ENCODE measurements at regions not wholly inside any gene's neighbourhood (a gene's known extent, or its start where the extent isn't known, plus 50 kb on each side); places are given as distances from the start of the nearest gene placed in this dataset.

DNA sequence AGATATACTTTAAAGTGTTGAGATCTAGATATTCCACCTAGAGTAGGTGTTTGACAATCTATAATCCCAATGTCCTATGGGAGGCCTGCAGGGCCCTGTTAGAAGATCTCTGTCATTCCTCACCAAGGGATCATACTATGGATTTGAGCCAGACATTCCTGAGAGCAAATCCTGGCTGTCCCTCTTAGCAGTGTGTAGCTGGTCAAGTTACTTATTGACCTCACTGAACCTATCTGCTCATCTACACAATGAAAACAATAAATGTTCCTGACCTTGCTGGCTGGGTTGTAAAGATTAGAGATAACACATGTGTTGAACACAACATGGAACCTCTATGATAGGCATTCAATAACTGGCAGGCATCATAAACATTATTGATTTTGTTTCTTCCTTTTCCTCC lies 265.6 kb upstream of the ATP11B start:
- in situ Hi-C loops (cut with HindIII; ENCODE audit: low pct_unique_long_range_greater_than_20kb, low sequenced_read_pairs): no loop called here
- DNase-seq (ENCODE audit: low read depth, low spot score): no peak

DNA sequence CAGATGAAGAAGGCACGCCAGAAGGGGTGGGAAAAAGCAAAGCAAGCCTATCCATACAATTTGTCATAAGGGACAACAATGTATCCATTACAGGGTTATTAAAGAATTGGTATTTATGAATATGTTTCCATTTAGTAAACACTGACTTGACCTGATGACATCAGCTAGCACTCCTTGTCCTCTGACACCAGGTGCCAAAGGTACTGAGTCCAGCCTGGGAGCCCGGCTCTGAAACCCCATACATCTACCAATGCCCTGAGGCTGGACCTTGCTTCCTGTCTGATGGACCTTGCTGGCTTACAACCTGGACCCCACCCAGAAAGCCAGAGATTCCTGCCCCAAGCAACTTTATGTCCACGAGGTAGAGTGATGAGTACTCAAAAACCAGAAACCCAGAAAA lies 263.0 kb upstream of the ATP11B start:
- in situ Hi-C loops (cut with HindIII; ENCODE audit: low pct_unique_long_range_greater_than_20kb, low sequenced_read_pairs): no loop called here
- no peak for DNase-seq (ENCODE audit: low read depth, low spot score)

DNA sequence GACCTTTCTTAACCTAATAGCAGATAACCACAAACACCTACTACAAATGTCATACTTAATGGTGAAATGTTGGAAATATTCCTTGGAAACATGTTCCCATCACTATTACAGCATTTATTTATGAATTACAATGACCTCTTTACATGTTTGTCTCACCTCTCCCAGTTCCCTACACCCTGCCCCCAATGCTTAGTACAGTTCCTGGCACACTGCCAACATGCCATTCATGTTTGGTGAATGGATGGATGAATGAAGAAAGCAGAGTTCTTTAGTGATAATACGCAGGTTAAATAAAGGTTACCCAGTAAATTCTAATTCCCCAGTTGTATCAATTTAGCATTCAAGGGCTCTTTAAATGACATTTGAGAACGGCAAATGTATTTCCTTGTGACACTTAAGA lies 259.9 kb upstream of the ATP11B start:
- peak; percentile 22 for DNase-seq (ENCODE audit: low read depth, low spot score)
- in situ Hi-C loops (cut with HindIII; ENCODE audit: low pct_unique_long_range_greater_than_20kb, low sequenced_read_pairs): no loop called here

DNA sequence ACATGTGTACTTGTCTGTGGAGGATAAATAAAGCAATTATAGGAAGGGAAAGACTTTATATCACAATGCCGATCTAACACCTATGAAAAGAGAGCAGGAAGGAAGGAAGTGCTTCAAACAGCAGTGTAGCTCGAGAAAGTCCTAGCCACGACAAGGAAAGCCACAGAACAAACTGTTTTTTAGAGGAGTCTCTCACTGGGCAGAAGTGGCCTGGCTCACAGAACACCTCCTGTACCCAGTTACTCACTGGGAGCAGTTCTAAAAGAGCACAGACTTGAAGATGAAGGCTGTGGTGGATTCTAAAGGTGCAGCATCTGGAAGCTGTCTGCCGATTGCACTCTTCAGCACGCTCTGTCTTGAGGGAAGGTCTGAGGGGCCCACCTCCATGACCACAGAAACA lies 248.8 kb upstream of the ATP11B start:
- DNase-seq (ENCODE audit: low read depth, low spot score): no peak
- in situ Hi-C loops (cut with HindIII; ENCODE audit: low pct_unique_long_range_greater_than_20kb, low sequenced_read_pairs): no loop called here

DNA sequence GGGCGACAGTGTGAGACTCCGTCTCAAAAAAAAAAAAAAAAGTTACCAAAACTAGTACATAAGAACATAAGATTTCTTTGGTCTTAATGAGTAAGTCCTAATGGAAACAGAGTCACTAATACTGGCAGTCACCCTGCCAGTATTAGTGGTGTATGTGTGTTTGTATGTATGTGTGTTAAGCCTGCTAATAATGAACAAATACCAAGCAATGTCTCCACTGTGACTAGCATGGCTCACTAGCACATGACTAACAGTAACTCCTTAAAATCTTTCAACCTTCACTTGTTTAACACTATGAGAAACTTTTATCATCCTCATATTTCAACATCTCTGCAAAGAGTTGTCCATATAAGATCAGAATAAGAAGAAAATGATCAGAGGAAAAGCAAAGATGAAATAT lies 231.0 kb upstream of the ATP11B start:
- DNase-seq (ENCODE audit: low read depth, low spot score): no peak
- in situ Hi-C loops (cut with HindIII; ENCODE audit: low pct_unique_long_range_greater_than_20kb, low sequenced_read_pairs): no loop called here

DNA sequence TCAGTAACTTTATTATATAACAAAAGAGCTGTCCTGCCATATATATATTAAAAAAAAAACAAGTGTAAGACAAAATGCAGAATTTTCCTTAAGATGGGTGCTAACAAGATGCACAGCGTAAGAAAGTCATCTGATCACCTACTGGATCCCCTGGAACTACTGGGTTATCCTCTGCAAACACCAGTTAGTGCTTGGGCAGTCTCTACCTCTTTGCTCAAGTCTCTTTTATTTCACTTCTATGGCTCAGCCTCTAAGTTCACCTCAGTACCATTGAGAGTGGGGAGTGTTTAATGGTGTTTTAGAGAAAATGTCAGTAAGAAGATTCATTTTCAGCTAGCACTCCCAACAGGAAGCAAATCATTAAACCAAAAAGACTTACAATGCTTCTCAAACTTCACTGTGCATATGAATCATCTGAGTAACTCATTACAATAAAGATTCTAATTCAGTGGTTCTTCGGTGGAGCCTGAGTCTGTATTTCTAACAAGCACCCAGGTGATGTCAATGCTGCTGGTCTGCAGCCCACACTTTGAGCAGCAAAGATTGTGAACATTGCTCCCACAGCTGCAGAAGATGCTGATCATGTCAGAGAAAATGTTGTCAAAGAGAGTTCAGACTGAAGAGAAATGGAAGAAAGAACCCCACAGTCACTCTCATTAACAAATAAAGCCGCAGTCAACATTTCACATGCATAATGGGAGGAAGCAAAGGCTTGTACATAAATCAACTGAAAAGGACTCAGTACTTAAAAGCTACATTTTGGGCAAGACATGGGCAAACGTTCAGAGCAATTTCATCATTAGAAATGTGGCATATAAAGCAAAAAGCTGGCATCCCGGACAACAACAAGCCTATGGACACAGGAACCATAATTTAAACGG lies 227.1 kb upstream of the ATP11B start:
- in situ Hi-C loops (cut with HindIII; ENCODE audit: low pct_unique_long_range_greater_than_20kb, low sequenced_read_pairs): no loop called here

DNA sequence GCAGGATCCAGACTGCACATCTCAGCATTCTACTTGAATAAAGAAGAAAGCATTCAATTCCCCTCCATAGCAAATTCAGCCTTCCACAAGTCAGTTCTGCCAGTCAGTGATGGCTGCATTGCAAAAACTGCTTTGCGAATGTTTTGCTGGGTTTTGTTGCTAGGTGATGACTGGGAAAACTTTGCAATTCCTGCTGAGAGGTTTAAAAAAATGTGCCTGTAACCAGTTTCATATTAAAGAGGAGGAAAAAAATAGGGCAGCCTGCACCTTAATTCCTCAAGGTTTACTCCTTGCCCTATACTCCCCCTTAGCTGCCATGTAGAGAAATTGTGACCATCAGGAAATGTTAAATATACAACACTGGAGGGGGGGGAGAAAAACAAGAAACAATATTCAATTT lies 225.6 kb upstream of the ATP11B start:
- in situ Hi-C loops (cut with HindIII; ENCODE audit: low pct_unique_long_range_greater_than_20kb, low sequenced_read_pairs): no loop called here
- no peak for DNase-seq (ENCODE audit: low read depth, low spot score)

More for the DNA sequence above, 227.1 kb upstream of the ATP11B start:
- DNase-seq (ENCODE audit: low read depth, low spot score): no peak

DNA sequence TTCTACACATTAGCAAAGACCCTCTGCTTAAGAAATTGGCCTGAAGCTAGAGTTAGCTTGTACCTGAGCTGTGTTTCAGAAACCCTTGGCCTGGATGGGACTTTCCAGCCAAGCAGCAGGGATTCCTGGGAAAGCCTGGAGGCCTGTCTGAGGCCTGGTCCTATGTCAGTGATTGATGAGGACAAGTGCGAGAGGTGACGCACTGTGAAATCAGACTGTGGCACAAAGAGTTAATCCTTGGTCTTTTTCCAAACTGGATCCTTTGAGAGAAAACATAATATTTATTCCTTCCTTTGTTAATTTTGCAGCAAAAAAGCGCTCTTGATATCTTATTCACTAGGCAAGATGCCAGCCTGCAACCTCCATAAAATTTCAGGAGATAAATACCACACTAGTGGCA lies 225.0 kb upstream of the ATP11B start:
- in situ Hi-C loops (cut with HindIII; ENCODE audit: low pct_unique_long_range_greater_than_20kb, low sequenced_read_pairs): no loop called here
- DNase-seq (ENCODE audit: low read depth, low spot score): no peak

DNA sequence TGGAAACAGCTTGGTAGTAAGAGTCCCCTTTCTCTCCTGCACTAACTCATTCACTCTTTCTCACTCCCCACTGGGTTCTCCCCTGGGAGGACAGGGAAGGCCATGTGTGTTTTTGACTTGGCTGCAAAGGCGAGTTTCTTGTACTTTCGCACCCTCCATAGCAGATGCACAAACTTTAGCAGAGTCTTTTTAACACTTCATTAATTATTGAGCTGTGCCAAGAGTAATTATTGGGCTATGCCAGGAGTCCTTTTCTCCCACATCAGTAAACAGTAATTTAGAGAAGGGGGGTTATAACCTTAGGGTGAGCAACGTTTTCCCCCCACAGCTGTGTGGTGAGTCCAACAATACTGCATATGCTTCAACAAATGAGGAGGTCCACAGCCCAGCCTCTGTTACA lies 224.4 kb upstream of the ATP11B start:
- no peak for DNase-seq (ENCODE audit: low read depth, low spot score)
- in situ Hi-C loops (cut with HindIII; ENCODE audit: low pct_unique_long_range_greater_than_20kb, low sequenced_read_pairs): no loop called here

DNA sequence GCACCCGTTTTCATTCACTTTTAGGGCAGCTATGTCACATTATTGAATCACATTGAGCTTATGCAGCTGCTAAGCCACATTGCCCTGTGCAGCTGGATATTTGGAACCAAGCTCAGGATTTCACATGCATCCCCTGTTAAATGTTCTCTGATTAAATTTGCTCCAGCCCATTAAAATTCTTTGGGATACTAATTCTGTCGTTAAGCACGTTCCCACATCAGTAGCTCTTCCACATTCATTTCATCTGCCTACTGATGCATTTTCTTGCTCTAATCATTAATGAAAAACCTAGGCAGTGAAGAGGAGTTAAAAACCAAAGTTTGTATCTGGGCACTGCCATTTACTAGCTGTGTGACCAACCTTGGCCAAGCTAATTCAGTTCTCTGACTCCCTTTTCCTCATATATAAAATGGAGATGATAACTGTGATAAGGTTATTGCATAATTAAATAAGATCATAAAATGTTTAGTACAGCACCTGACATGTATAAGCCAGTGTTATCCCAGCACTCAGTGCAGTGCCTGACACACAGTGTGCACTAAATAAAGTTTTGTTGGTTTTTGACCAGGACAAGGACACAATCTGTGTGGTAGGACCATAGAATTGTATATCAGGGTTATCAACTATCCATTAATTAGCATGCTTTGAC lies 222.2 kb upstream of the ATP11B start:
- in situ Hi-C loops (cut with HindIII; ENCODE audit: low pct_unique_long_range_greater_than_20kb, low sequenced_read_pairs): no loop called here
- DNase-seq (ENCODE audit: low read depth, low spot score): no peak

DNA sequence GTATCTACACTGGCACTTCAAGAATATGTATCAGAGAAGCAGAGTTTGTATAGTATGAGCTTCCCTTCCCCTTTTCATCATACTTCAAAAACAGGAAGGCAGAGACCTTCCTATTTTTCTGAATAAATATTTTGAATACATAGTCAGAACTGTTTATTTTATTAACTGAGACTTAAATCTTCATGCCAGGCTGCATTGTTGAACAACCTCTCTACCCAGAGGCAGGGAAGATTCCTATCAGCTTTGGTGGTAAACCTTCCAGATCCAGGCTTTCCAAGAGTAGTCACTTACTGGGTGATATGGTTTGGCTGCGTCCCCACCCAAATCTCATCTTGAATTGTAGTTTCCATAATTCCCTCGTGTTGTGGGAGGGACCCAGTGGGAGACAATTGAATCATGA lies 217.4 kb upstream of the ATP11B start:
- in situ Hi-C loops (cut with HindIII; ENCODE audit: low pct_unique_long_range_greater_than_20kb, low sequenced_read_pairs): no loop called here
- DNase-seq (ENCODE audit: low read depth, low spot score): no peak

DNA sequence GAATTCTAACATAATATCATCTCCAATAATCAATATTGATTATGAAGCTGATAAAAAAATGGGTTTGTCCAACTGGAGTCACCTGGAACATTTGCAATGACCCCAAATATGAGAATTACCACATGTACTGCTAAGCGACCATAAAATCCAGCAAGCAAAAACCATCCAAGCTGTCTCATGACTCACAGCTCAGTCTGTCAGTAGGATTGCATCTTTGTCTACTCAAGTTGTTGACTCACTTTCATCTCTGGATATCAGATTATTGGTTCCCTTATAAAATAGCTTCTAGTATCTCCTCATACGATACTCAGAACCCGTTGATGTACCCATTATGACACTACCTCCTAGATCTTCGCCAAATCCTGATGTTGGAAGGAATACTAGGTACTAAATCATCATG lies 209.8 kb upstream of the ATP11B start:
- in situ Hi-C loops (cut with HindIII; ENCODE audit: low pct_unique_long_range_greater_than_20kb, low sequenced_read_pairs): no loop called here
- DNase-seq (ENCODE audit: low read depth, low spot score): no peak

DNA sequence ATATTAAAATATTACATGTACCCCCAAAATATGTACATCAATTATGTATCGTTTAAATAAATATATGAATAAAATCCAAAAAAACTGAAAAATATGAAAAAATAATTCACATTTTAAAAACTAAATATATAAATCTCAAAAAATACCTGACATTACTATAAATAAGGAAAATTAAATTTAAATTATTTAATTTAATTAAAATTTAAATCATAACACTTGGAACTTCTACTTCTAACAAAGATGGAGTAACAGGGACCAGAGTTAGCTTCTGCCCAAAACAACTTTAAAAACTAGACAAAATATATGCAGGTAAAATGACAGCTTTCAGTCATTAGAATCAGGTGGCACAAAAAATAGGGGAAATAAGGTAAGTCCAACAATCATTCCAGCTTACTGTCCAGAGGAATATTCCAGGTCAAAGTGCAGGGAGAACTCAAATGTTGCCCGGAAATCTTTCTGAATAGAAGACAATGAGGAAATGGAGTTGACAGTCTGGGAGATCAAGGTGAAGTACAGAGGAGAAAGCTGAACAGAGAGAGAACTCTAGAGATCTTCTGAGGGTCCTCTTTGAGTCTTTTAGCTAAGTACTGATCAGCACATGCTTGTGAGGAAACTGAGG lies 207.7 kb upstream of the ATP11B start:
- DNase-seq (ENCODE audit: low read depth, low spot score): no peak
- in situ Hi-C loops (cut with HindIII; ENCODE audit: low pct_unique_long_range_greater_than_20kb, low sequenced_read_pairs): no loop called here

DNA sequence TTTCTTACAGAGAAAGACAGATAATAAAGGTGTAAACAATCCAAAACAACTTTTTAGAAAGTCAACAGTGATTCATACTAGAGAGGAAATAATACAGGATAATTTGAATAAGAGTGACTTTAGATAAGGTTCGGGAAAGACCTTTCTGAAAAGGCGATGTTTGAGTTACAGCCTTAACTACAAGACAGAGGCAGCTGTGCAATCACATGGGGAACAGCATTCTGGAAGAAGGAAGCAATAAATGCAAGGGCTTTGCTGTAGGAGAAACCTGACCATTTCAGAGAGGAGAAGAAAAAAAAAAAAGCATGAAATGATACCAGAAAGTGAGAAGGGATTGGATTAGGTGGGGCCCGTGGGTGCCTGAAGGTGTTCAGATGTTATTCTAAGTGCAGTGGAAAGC lies 200.6 kb upstream of the ATP11B start:
- in situ Hi-C loops (cut with HindIII; ENCODE audit: low pct_unique_long_range_greater_than_20kb, low sequenced_read_pairs): no loop called here
- no peak for DNase-seq (ENCODE audit: low read depth, low spot score)

DNA sequence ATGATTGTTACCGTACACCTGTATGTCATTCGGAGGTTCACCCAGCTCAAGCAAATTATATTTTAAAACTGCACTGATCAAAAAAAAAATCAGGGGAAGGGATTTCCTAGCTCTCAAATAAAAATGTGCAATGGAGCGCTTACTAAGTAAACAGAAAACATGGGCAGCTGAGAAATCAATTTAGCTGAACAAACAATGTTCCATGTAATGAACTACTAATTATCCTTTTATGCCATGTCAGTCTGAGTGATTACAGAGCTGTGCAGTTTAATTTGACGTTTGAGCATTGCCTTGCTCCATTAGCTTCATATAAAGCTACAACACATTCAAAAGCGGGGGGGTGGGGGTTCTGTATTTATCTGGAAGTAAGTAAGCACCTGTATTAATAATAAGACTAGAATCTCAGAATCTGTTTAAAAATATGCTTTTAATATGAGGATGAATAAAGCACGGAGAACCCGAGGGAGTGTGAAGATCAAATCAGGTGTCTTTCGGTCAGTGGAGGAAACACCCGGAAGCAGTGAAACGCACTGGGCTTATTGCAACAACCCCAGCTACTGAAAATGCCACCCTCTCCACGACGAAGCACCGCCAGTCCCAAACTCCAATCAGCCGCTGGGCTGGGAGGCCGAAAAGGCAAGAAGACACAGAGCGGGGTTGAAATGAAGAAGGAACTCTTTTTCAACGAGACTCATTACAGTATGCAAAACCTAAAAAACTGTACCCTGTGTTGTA lies 196.5 kb upstream of the ATP11B start:
- in situ Hi-C loops (cut with HindIII; ENCODE audit: low pct_unique_long_range_greater_than_20kb, low sequenced_read_pairs): no loop called here
- no peak for DNase-seq (ENCODE audit: low read depth, low spot score)

DNA sequence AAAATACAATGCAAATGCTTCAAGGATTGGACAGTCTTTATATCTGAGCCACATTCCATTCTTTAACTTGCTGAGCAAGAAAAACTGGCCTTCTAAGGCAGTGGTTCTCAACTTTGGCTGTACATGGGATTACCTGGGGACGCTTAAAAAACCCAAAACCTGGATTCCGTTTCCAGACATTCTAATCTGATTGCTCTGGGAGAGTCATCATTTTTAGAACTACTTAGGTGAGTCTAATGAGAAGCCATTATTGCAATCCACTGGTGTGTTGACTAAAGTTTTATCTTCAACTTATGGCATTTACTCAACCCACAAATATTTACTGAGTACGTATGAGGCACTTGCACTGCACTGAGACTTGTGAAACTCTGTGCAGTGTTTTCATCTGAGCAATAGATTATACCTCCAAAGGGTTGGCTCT lies 195.7 kb upstream of the ATP11B start:
- no peak for DNase-seq (ENCODE audit: low read depth, low spot score)
- in situ Hi-C loops (cut with HindIII; ENCODE audit: low pct_unique_long_range_greater_than_20kb, low sequenced_read_pairs): no loop called here

DNA sequence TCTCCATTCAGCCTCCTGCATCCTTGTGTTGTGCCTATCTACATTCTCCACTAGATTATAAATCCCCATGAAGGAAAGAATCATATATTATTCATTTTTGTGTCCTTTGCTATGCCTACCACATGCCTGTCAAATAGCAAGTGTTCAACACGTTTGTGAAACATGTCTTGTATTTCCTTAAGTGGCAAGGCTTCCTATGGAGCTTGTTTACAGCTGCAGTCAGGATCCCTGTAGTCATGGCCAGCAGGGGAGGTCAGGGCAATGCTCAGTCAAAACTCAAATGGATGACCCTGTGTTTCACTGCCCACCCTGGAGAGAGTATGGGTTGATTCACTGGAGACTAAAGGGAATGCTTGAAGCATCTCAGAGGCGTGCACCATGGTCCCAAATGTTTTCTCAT lies 191.7 kb upstream of the ATP11B start:
- DNase-seq (ENCODE audit: low read depth, low spot score): no peak
- in situ Hi-C loops (cut with HindIII; ENCODE audit: low pct_unique_long_range_greater_than_20kb, low sequenced_read_pairs): no loop called here

DNA sequence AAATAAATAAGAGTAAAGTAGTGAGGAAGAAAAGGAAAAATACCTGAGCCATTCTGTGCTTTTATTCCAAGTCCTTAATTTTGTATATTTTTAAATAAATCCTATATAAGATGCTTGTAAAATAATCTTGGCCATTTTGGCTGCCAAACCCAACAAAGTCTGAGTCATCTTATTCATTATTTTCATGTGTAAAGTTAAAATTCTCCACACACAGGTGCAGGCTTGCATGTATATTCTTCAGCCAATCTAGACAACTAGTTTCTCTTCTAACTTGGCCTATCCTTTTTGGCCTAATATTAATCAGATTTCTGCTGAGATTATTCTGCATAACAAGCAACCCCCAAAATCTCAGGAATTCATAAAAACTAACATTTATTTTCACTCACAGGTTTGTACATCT lies 189.8 kb upstream of the ATP11B start:
- in situ Hi-C loops (cut with HindIII; ENCODE audit: low pct_unique_long_range_greater_than_20kb, low sequenced_read_pairs): no loop called here
- DNase-seq (ENCODE audit: low read depth, low spot score): no peak

Measured in SK-MEL-5 (cell line).